ENCODE measurements at regions not wholly inside any gene's neighbourhood (a gene's known extent, or its start where the extent isn't known, plus 50 kb on each side); places are given as distances from the start of the nearest gene placed in this dataset.

GRCh38 chr22:22182990-22183264 is 61.7 kb upstream of the VPREB1 start:
- no peaks in the 10 kb centered on the region for H3K36me3 ChIP-seq (ENCODE audit: control insufficient read depth in 1 of 2, insufficient read depth in 2 of 2, low read length in 2 of 2)
- no peaks in the 10 kb centered on the region for H3K79me2 ChIP-seq (ENCODE audit: insufficient read depth, low read length)
- POLR2A ChIA-PET, result no interaction called here
- no peak overlapping the region for H3K27ac ChIP-seq (ENCODE audit: low read depth, low read length)
- ATAC-seq (no peak), DNase-seq (ENCODE audit: low read depth, low spot score) (no peak)
- H3K4me3 ChIP-seq (replicated peaks in 1 of 2; ENCODE audit: low read depth in 1 of 2, low read length in 2 of 2), result no peak overlapping the region
- H2AFZ ChIP-seq (ENCODE audit: low read depth, low read length, poor library complexity, severe bottlenecking), result no peak overlapping the region
- no peak overlapping the region for H3K4me2 ChIP-seq (ENCODE audit: low read length)
- TF ChIP-seq JUND (IDR thresholded peaks at IDR 0.05), result no peak
- no peak for TF ChIP-seq SRF (IDR thresholded peaks at IDR 0.05; ENCODE audit: low read depth)
- no peak for TF ChIP-seq CBX3 (IDR thresholded peaks at IDR 0.05; ENCODE audit: low read depth)
- TF ChIP-seq ZBTB33 (IDR thresholded peaks at IDR 0.05; ENCODE audit: extremely low read depth, insufficient replicate concordance, low read length), result no peak
- no peak for TF ChIP-seq ELF1 (IDR thresholded peaks at IDR 0.05; ENCODE audit: borderline replicate concordance, low read depth)
- no peak for TF ChIP-seq ATF3 (IDR thresholded peaks at IDR 0.05)
- TF ChIP-seq REST (IDR thresholded peaks at IDR 0.05; ENCODE audit: low read depth), result no peak
- TF ChIP-seq YY1 (IDR thresholded peaks at IDR 0.05; ENCODE audit: extremely low read depth, insufficient replicate concordance, low read depth, low read length), result no peak
- TF ChIP-seq CEBPB (IDR thresholded peaks at IDR 0.05; ENCODE audit: low read depth), result no peak
- TF ChIP-seq TCF7L2 (IDR thresholded peaks at IDR 0.05; ENCODE audit: borderline replicate concordance, extremely low read depth, insufficient read depth, insufficient read length), result no peak
- TF ChIP-seq EZH2 (IDR thresholded peaks at IDR 0.05), result no peak
- no peak for TF ChIP-seq MAX (IDR thresholded peaks at IDR 0.05)
- no peak for TF ChIP-seq ZFX (IDR thresholded peaks at IDR 0.05)
- no peak for TF ChIP-seq SP1 (IDR thresholded peaks at IDR 0.05; ENCODE audit: low read depth)
- TF ChIP-seq RAD21 (IDR thresholded peaks at IDR 0.05; ENCODE audit: low read depth), result no peak
- TF ChIP-seq POLR2A (IDR thresholded peaks at IDR 0.05; ENCODE audit: borderline replicate concordance, extremely low read depth, insufficient read depth, insufficient read length), result no peak
- no peaks in the 10 kb centered on the region for H3K4me1 ChIP-seq (ENCODE audit: control insufficient read depth in 1 of 2, insufficient read depth in 2 of 2, low read length in 2 of 2)
- RAD21 ChIA-PET (ENCODE audit: low non-redundant PET in 1 of 2, low total read pairs in 2 of 2, uncharacterized antibody in 2 of 2, unreplicated experiment in 2 of 2), result no interaction called here
- H3K9me3 ChIP-seq (ENCODE audit: control insufficient read depth in 1 of 2, insufficient read depth in 1 of 2, low read depth in 1 of 2, low read length in 2 of 2), result no peaks in the 10 kb centered on the region
- intact Hi-C loops (cut with micrococcal nuclease), result no loop called here
- no peak overlapping the region for H3K9ac ChIP-seq (ENCODE audit: low read length)
- CTCF ChIA-PET, result interaction anchor here (0.8 to 2.7 kb wide), 2 partner anchors 11 to 26 kb away, joined by 3 to 13 read pairs; no protein-coding TSS in a partner anchor
- BruUV-seq (replicated peaks), result no TSS peak
- no peaks in the 10 kb centered on the region for H3K9me2 ChIP-seq (ENCODE audit: insufficient read depth)
- peaks cover 59% of the 10 kb centered on the region for H3K27me3 ChIP-seq (ENCODE audit: insufficient read depth, low read length)
- no peaks in the 10 kb centered on the region for H4K20me1 ChIP-seq (ENCODE audit: insufficient read depth)
